H4 (cell line): ENCODE measurements at regions not wholly inside any gene's neighbourhood (a gene's known extent, or its start where the extent isn't known, plus 50 kb on each side); places are given as distances from the start of the nearest gene placed in this dataset.

ENCODE experiments used
- DNase-seq: peaks from one replicate; pipeline ENCODE4 v3.0.0-alpha.2; 2015; ENCODE audit warnings: low spot score

DNA sequence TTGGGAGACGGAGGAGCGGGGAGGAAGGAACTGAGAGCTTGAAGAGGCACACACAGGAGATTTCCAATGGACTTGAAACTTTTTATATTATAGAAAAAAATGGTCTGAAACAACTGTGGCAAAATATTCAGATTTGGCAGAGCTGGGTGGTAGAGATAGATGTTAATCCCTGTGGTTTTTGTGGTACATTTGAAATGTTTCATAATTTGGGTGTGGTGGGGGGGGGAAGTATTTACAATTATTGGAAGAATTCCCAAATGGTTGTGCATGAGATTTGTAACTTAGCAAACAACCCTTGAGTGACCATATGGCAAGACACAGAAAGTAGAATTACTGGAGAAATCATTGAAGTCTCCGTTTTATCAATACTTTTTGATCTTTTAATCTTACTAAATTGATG, 588.8 kb upstream of the PSMD7 start:
- DNase-seq: no peak

DNA sequence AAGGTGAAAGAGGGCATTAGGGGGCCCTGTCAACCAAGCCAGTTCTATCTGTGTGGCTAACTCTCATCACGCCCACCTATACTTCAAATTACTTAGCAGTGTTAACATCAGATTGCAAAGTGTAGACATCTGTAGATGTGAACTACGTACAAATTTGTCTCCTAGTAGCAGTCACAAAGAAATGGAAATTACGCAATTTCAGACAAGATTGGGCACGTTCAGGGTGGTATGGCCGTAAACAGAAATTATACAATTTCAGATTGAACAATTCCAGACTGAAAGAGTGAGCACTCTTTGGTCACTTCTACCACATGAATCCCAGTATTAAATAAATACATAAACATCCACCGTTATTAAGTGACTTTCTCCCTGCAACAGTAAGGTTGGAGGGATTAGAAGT, 592.7 kb upstream of the PSMD7 start:
- DNase-seq: no peak

DNA sequence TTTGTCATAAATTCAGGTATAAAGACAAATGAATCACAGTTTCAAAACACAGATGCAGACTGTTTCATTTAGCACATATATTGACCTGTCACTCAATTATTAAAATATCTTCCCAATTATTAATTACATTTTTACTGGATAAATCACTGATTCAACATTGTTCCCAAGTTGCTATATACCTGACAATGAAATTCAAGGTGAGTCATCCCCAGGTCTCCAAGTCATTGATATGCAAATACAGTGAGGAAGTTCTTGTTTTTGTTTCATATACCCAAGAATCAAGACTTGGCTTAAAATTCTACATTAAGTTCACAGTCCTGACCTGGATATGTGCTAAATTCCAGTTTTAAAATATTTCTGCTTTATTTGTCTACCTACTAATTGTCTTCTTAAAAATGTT, 599.3 kb upstream of the PSMD7 start:
- DNase-seq: no peak

DNA sequence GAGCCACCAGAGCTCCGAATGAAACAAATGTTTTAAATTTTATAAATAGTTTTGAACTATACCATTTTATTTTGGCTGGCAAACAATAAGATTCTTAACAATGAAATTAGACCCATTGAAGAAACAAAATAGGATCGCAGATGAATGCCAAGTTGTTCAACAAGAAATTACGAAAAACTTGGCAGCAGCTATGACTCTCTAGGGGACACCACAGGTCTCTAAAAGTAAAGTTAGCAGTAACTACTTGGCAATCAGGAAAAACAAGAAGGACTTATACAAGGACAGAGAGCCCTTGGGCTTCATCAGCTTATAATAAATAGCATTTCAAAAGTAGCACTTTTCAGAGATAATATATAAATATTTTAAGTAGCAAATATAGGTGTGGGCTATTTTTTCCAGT, 603.8 kb upstream of the PSMD7 start:
- DNase-seq: no peak

DNA sequence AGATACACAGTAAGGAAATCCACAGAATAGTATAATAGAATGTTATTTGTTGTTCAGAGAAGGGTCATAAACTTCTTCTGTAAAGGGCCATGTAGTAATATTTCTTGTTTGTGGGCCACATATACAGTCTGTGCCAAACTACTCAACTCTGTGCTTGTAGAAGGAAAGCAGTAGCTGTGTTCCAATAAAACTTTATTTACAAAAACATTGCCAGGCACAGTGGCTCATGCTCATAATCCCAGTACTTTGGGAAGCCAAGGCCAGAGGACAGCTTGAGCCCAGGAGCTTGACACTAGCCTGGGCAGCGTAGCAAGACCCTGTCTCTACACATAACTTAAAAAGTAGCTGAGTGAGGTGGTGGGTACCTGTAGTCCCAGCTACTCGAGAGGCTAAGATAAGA, 612.8 kb upstream of the PSMD7 start:
- no peak for DNase-seq

DNA sequence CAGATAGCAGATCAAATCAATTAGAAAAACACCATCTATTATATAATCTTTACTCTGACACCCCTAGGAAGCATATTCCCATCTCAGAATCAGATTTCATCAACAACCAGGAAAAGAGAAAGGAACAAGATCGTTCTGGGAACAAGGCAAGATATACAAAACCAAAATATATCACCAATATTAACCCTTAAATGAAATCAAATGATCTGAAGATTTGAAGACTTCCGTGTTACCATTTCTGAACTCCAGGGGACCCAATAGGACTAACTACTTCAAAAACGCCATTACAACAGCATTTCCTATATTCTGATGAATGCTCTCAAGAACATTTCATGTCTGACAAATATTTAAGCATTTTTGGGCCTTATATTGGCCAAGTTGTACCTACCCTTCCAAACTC, 624.2 kb upstream of the ZFHX3 start:
- no peak for DNase-seq

DNA sequence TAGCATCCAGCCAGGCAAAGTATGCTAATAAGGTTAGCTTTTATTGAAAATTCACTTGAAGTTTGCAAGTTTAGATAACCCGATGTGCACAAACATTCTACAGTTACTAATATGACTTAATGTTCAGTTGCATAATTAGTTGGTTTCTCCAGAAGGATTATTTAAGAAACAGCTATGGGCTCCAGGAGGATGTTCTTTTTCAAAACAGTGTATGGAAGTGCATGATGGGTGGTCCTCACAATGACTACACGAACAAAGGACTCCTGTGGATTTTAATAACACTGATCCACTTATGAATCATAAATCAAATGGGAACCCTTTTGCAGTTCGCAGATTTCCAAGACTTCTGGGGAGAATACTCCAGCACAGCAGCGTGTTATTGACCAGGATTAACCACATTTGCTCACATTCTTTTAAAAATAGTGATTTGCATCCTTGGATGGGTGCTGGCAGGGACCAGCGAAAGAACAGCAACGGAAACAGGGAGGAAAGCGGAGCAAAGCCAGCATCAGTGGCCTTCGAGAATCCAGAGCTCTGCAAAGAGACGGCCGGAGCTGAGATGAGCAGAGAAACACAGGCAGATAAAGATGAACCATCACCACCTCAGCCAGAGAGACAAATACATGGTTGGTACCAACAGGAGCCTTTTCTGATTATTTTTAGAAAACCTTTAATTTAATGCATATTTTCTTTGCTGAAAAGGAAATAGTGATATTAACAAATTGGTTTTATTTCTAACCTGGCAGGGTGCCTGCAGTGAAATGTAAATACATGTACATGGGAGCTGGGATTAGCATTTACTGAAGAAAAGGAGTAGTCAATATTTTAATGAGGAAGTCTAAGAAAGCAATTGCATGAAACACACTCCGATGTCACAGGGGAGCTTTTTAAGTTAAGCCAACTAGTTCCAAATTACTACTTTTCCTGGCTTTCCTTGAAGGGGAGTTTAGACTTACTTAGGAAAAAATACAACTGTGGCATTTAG, 623.2 kb upstream of the ZFHX3 start:
- no peak for DNase-seq

DNA sequence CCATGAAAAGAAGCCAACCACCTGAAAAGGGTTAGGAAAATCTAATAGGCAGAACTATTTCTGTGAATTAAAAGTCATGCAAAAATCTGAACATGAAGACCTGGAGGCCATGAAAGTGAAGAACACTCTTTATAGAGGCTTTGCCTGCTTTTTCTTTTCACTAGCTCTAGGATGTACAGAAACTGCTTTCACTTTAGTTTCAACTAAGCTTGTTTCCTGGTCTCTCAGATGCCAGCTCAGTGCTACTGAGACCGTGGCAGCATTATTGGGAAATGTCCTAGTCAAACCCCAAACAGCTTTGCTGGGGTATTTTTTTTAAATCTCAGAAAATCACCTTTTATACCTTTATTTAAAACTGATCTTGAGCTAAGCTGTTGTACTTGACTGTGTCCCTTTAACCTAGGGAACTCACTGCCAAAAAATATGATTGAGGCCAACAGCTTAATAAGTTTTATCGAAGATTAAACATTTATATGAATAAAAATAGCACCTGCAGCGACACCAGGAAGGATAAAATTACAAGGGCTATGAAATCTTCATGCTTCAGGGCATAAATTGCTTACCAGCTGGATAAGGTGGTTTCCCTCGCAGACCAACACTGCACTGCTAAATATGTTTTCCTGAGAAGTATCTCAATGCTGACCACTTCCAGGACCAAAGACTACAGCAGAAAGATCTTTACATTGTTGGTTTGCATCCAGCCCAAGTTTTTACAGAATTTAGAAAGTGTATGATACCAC, 621.8 kb upstream of the ZFHX3 start:
- DNase-seq: no peak

DNA sequence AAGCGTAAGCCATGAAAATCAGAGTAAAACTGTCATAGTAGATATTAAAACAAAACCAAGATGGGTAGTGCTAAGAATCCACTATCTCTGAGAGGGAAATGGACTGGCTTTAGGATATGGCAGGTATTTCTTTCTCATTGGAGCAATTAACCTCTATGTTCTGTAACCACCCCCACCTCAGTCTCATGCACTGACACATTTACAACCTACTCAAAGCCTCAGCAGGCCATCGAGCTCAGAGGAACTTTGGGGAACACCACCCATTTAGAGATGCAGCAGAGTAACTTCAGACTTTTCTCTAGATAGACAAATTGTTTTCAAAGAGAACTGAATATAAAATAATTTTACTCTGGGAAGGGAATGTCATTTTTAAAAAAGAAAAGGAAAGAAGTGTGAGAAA, 615.8 kb upstream of the ZFHX3 start:
- DNase-seq: no peak

DNA sequence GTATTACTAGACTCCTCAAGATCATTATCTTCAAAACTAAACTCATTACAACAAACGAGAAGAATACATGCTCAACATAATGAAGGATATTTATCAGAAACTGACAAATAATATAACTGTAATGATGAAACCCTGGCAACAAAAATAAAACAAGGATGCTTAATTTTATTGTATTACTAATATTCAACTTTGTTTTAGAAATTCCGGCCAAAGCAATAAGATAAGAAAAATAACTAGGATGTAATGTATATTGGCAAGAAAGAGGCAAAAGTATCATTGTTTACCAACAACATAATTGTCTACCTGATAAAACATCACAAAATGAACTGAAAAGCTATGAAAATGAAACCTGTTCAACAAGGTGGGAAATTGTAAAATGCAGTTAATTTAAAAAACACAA, 588.3 kb upstream of the ZFHX3 start:
- no peak for DNase-seq

DNA sequence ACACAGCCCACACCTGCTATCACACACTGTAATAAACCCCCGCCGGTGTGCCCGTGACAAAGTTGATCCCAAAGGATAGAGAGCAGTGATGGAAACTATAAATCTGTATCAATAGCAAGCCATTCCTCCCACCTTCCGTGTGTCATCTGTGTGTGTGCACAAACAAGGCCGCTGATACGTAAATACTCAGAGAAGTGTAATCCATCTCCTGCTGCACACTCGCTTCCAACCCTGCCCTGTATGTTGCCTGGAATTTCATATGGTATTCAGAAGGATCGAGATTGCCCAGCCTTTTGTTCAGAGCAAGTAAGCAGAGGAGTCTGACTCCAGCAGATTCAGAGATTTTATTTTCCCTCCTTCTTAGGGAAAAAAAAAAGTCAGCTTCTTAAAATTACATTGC, 581.1 kb upstream of the ZFHX3 start:
- DNase-seq: no peak

DNA sequence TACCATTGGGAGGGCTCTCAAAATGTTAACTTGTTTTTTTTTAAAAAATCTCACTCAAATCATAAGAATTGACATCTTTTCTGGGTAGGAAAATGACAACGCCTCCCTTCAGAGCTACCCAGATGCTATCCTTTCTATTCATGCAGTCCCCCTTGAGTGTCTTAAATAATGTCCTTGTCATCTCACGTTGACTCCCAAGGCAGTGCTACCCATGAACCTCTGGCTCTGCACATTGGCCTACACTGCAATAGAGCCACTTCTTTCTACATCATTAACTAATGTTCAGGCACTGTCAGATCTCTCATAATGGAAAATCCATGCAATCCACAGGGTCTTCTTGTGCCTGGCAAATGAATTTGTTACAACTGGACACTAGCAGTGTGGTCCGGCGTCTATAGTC, 569.8 kb upstream of the ZFHX3 start:
- DNase-seq: no peak

DNA sequence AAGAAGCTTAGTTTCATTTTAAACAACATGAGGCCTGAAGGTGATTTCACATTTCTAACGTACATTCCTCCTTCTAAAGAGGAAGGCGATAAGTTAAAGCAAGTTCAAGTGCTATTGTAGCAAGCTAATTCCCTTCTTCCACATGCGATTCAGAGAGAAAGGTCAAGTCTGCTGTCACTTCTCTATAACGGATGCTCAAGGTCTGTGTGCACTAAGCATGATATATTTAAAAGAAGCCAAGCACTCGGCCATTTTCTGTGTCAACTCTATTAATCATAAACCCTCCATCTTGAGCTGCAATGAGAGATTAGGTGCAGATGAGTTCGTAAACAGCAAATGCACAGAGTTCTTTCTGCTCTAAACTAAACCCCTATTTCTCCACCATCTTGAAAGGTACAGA, 568.8 kb upstream of the ZFHX3 start:
- no peak for DNase-seq

DNA sequence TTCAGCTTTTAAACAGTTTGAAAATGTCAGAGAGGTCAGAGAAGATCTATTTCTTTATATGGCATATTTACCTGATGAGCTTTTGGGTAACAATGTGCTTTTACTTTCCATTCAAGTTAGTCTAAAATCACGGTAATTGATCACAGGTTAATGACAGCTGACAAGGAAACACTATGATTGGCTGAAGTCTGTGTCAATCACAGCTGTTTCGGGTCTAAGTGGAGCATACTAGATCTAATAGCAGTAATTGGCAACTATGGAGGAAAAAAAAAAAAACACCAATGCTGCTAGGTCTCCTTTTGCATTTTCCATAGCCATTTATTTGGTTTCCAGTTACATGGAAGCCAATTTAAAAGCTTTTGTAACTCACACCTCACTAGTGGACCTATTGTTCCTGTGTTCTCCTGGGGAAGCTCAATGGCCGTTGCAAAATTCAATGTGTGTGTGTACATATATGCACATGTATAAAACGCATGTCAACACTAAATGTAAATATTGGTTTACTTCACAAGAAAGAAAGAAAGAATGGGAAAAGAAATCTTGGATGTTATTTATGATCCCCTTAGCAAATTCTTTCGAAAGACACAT, 568.3 kb upstream of the ZFHX3 start:
- no peak for DNase-seq

DNA sequence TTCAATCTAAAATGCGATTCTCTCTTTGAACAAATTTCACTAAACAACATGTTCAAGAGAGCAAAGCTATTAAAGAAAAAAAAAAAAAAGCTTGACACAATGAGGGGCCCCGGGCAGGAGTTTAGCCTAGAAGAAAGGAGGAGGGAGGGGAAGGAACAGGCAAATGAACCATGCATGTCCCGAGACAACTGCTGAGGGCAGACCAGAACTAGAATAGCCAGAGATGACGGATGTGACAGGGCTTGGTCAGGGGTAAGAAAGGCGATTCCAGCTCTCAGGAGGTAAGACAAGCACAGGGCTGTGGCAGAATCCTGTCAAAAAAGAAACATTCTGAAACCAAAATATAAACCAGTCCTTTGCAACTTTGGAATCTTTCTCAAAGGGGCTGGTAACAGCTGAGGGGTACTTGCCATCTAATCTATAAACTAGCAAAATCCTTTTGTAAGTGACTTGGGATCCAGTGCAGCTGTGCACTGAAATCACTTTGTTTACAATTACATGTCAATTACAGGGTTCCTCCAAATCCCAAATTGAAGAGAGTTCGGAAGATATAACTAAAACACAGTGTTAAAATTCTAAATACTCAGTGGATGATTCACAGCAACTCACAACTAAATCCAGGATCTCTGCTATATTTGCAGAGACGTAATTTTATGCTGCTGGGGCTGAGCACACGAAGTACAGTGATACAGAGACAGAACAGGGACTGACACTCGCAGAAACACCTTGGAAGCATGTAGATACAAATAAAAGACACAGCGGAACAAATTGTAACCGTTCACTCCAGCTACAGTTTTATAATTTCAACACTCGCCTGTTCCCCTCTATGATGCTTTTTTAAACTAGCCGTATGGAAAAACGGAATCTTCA, 567.4 kb upstream of the ZFHX3 start:
- no peak for DNase-seq

DNA sequence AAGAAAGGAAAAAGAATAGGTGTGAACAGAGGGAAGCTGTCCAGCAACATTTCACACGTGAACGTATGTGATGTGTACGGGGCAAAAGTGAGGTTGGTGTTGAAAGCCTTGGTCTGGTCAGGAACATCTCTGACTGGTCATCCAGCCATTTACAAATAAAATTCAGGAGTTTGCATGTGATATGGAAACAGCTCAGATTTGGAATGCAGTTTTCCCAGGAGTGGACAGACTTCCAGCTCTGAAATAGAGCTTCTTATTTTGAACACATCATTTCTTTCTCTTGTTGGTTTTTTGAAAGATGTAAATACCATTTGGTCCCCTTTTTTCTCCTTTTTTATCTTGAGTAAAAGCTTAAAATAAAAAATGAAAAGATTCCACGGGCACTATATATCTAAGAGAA, 566.2 kb upstream of the ZFHX3 start:
- no peak for DNase-seq

DNA sequence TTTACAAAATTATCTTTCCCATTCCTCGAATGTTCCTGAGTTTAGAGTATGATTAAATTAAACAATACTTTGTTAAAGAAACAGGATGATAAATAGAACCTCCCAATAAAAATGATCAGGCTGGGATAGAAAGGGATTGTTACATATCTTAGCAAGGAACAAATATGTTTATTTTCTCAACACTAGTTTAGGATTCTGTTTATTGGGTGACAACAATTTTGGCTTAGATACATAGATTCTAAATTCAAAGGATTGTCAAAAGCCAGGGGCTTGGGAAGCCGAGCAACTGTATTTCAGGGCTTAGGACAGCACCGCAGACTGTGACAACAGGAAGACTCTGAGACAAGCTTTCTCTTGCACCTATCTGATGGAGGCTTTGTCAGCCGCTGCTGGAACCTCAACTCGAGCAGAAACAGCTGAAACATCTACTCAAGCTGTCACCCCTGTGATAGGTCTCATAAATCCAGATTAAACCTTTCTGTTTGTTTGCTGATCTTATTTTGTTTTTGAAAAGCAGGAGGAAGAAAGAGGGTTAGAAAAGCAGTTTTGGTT, 562.8 kb upstream of the ZFHX3 start:
- DNase-seq: no peak

DNA sequence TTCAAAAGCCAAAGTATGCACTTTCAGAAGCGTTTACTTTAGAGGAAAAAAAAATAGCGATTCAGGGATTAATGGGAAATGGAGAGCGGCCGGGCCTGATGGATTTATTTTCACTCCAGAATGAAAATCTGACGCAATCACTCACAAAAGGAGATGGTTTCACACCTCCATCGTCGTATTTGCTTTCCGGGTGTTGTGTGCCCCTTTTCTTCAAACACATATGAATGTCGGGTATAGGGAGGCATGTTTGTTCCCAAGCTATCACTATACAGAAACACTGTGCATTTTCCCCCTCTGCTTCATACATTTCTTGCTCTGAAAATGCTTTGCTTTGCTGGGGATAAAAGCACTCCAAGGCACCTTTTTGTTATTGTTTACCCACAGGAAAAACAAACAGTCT, 562.2 kb upstream of the ZFHX3 start:
- DNase-seq: no peak

DNA sequence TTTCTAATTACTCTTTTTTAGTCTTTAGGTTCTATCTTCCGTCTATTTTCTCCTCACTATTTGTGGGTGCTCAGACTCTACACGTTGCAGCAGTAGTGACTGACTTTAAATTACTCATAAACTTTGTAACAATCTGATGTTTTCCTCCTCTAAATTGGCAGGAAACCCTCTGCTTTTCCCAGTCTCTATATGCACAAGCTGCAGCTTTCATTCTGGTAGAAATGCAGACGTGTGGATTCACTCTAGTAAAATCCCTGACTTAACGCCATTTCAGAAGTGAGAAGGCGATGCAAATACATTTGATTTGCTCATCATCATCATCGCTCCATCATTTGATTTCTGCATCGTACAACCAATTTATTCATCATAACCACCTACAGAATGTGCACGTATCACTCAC, 561.0 kb upstream of the ZFHX3 start:
- DNase-seq: no peak

DNA sequence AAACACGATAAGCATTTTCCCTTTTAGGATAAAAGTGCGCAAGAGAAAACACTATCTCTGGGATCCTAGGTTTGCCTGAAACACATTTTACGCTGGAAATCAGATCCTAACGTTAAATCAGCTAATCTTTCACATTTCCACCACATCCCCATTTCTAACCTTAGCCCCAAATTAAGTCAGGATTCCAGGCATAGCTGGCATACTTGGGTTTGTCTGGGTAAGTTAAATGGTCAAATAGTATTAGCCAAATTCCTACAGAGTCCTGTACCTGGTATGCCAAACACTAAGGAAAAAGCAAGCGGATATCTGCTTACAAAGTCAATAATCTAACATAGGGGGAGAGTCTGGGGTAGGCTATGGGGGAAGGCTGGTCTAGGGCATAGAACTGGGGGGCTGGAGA, 557.4 kb upstream of the ZFHX3 start:
- DNase-seq: no peak

DNA sequence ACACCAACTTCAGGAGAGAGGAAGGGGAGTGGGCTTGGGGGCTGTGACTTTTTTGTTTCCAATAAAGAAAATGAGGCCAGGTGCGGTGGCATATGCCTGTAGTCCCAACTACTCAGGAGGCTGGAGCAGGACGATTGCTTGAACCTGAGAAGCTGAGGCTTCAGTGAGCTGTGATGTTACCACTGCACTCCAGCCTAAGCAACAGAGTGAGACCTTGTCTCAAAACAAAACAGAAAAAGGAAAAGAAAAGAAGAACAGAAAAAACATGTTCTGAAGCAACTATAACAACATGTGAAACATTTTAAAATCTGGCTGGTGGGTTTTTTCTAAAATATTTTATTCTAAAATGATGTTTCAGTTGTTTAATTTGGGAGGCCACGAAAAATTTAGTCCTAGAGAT, 554.0 kb upstream of the ZFHX3 start:
- no peak for DNase-seq

DNA sequence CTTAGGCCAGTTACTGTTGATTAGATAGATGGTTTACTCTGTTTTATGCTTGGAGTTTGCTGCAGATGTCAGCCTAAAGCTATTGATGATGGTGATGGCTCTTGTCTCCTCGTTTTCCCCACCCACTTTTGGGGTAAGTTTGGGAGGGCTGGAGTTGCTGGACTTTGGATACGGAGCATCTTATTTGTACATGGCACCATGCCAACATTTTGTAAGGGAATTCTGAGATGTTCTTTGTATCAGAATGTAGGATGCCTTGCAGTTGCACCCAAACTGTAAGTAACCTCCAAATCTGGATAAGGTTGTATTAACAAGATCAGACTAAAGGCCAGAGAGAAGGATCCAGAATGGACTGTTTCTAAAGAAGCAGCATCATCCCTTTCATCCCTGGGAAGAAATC, 551.9 kb upstream of the ZFHX3 start:
- DNase-seq: no peak
